Posterior cingulate gyrus (tissue), 11 donors: ENCODE measurements at regions not wholly inside any gene's neighbourhood (a gene's known extent, or its start where the extent isn't known, plus 50 kb on each side); places are given as distances from the start of the nearest gene placed in this dataset.

ENCODE experiments used
- DNase-seq, 10 donors: peaks; one replicate each; pipeline versions ENCODE4 v3.0.0 to v3.0.0-alpha.2; 2020 to 2021; ENCODE audit warnings: mixed read lengths in 3 of 10
- intact Hi-C: fragments of 100-400 bp; cut with DNase I; formaldehyde crosslinking; loops from one replicate; pipeline ENCODE4 v1.15.1; 2023

GRCh38 chr15:58294681-58295254 is 137.0 kb upstream of the LIPC start:
- DNase-seq, result no peak

GRCh38 chr15:58295637-58296215 is 136.1 kb upstream of the LIPC start:
- intact Hi-C loops, result no loop called here
- DNase-seq, result no peak

More at GRCh38 chr15:58294681-58295254, 137.0 kb upstream of the LIPC start:
- intact Hi-C loops, result no loop called here

GRCh38 chr15:58296276-58296675 is 135.5 kb upstream of the LIPC start:
- intact Hi-C loops, result no loop called here
- DNase-seq, result no peak

- no peak for DNase-seq
- intact Hi-C loops, result no loop called here
These were observed 134.2 kb upstream of the LIPC start for GRCh38 chr15:58297639-58298038.

- DNase-seq, result no peak
- intact Hi-C loops, result no loop called here
These were observed 132.6 kb upstream of the LIPC start for GRCh38 chr15:58298879-58299850.

GRCh38 chr15:58302832-58303231 is 129.0 kb upstream of the LIPC start:
- DNase-seq, result no peak
- intact Hi-C loops, result no loop called here

GRCh38 chr15:58303236-58303635 is 128.6 kb upstream of the LIPC start:
- no peak for DNase-seq
- intact Hi-C loops, result no loop called here

GRCh38 chr15:58306591-58307312 is 125.0 kb upstream of the LIPC start:
- no peak for DNase-seq
- intact Hi-C loops, result no loop called here

- no peak for DNase-seq
These were observed 124.4 kb upstream of the LIPC start for GRCh38 chr15:58307313-58307961.

GRCh38 chr15:58308742-58309355 is 122.9 kb upstream of the LIPC start:
- no peak for DNase-seq
- intact Hi-C loops, result no loop called here

More at GRCh38 chr15:58307313-58307961, 124.4 kb upstream of the LIPC start:
- intact Hi-C loops, result no loop called here

- peak in 7 of 10 donors; percentile 27 to 76 (median 37) for DNase-seq
- intact Hi-C loops, result no loop called here
These were observed 121.5 kb upstream of the LIPC start for GRCh38 chr15:58309963-58310928.

- DNase-seq, result no peak
- intact Hi-C loops, result no loop called here
These were observed 120.2 kb upstream of the LIPC start for GRCh38 chr15:58311556-58311955.

GRCh38 chr15:58312031-58312430 is 119.8 kb upstream of the LIPC start:
- DNase-seq, result no peak
- intact Hi-C loops, result no loop called here

GRCh38 chr15:58313304-58313703 is 118.5 kb upstream of the LIPC start:
- DNase-seq, result no peak
- intact Hi-C loops, result no loop called here

- DNase-seq, result no peak
- intact Hi-C loops, result no loop called here
These were observed 117.8 kb upstream of the LIPC start for GRCh38 chr15:58313810-58314592.

- intact Hi-C loops, result no loop called here
- no peak for DNase-seq
These were observed 117.1 kb upstream of the LIPC start for GRCh38 chr15:58314593-58315216.

- DNase-seq, result no peak
- intact Hi-C loops, result no loop called here
These were observed 113.3 kb upstream of the LIPC start for GRCh38 chr15:58318517-58318916.
